HepG2 (cell line): ENCODE measurements at regions not wholly inside any gene's neighbourhood (a gene's known extent, or its start where the extent isn't known, plus 50 kb on each side); places are given as distances from the start of the nearest gene placed in this dataset.

Source experiments
- ATAC-seq: fragments of 200-7000 bp; cut with Tn5 transposase; 3 replicates; pipeline ENCODE4 v1.9.1; 2020; ENCODE audit warnings: mild to moderate bottlenecking, moderate library complexity
- BruUV-seq: library from RNA; stranded (reverse); fragments of 400-500 nt; replicated peaks from 2 replicates; lab custom pipeline; 2021; lab: Mats Ljungman, UMichigan
- CTCF ChIA-PET: fragments of 300-600 bp; formaldehyde crosslinking; extraction: SDS; loops from one replicate; lab custom pipeline; 2021; ENCODE audit warnings: low total read pairs, inconsistent platforms, low intra/inter-chr PET ratio; lab: Yijun Ruan, JAX
- POLR2A ChIA-PET: fragments of 350-600 bp; sonication (Branson Sonifier 250); formaldehyde crosslinking; loops from one replicate; lab custom pipeline; 2020; ENCODE audit warnings: antibody characterized with exemption, inconsistent platforms; lab: Yijun Ruan, JAX
- DNase-seq: peaks from one replicate; pipeline ENCODE4 v3.0.0-alpha.2; 2015; ENCODE audit warnings: low spot score
- FAIRE-seq: peaks from 3 replicates; lab custom pipeline; 2011; peaks lifted over from hg19 to GRCh38; lab: Jason Lieb, UNC
- H2AFZ ChIP-seq: one replicate; pipeline ENCODE4 v1.6.1; 2011; ENCODE audit warnings: low read length, inconsistent platforms
- H3K27ac ChIP-seq: fragments of 300-600 bp; 3 replicates; pipeline ENCODE4 v1.8.0; 2011; ENCODE audit warnings: mixed run types, mild to moderate bottlenecking, mixed read lengths, low read length, inconsistent platforms; ENCODE audit not compliant: insufficient read depth; ENCODE audit errors: extremely low read length
- H3K27me3 ChIP-seq, 2 experiments: fragments of 200-600 bp in 1 of 2; 2 replicates in 1 of 2; 3 replicates in 1 of 2; pipeline versions ENCODE4 v1.6.0 to v1.8.0; 2011; ENCODE audit warnings: low read length in 2 of 2, mild to moderate bottlenecking in 2 of 2, moderate library complexity in 2 of 2, inconsistent platforms in 1 of 2; ENCODE audit not compliant: insufficient read depth in 2 of 2, control insufficient read depth in 1 of 2
- H3K36me3 ChIP-seq, 2 experiments: fragments of 200-600 bp in 1 of 2; replicated peaks in 1 of 2; 2 replicates in 1 of 2; 3 replicates in 1 of 2; pipeline versions ENCODE4 v1.5.1 to v1.8.0; 2011; ENCODE audit warnings: low read length in 2 of 2, inconsistent platforms in 1 of 2; ENCODE audit not compliant: insufficient read depth in 2 of 2, control insufficient read depth in 1 of 2
- H3K4me1 ChIP-seq: 2 replicates; pipeline ENCODE4 v1.5.1; 2012; ENCODE audit warnings: low read length, inconsistent platforms; ENCODE audit not compliant: insufficient read depth
- H3K4me2 ChIP-seq: 2 replicates; pipeline ENCODE4 v1.6.0; 2011; ENCODE audit warnings: low read depth, low read length, inconsistent platforms
- H3K4me3 ChIP-seq, 3 experiments: fragments of 200-600 bp in 1 of 3; sonication (generic), shearing (Covaris generic) in 1 of 3; replicated peaks in 1 of 3; 2 replicates each; pipeline ENCODE4 v1.5.1; 2011 to 2016; ENCODE audit warnings: low read length in 3 of 3, inconsistent platforms in 2 of 3, low read depth in 2 of 3, mild to moderate bottlenecking in 2 of 3, control low read depth in 1 of 3, mixed read lengths in 1 of 3; ENCODE audit not compliant: insufficient read depth in 1 of 3
- H3K79me2 ChIP-seq: one replicate; pipeline ENCODE4 v1.6.1; 2011; ENCODE audit warnings: low read length, inconsistent platforms; ENCODE audit not compliant: insufficient read depth
- H3K9ac ChIP-seq: 2 replicates; pipeline ENCODE4 v1.6.0; 2011; ENCODE audit warnings: mild to moderate bottlenecking, low read depth, low read length, inconsistent platforms; ENCODE audit not compliant: insufficient read depth
- H3K9me3 ChIP-seq: 2 replicates; pipeline ENCODE4 v1.5.1; 2012; ENCODE audit warnings: mild to moderate bottlenecking, low read length
- H4K20me1 ChIP-seq: 2 replicates; pipeline ENCODE4 v1.6.0; 2011; ENCODE audit warnings: inconsistent platforms, mild to moderate bottlenecking, low read length, moderate library complexity; ENCODE audit not compliant: insufficient read depth
- ATF5 ChIP-seq: sonication (generic); formaldehyde crosslinking; IDR thresholded peaks from 2 replicates; pipeline ENCODE4 v1.4.0; 2020; ENCODE audit warnings: mild to moderate bottlenecking, low read depth, missing genetic modification reagents
- ESRRA ChIP-seq: sonication (generic); formaldehyde crosslinking; IDR thresholded peaks from 2 replicates; pipeline ENCODE4 v1.5.1; 2020; ENCODE audit warnings: mild to moderate bottlenecking, low read depth, missing genetic modification reagents
- LBX2 ChIP-seq: sonication (generic); formaldehyde crosslinking; IDR thresholded peaks from 2 replicates; pipeline ENCODE4 v1.5.0; 2020; ENCODE audit warnings: missing genetic modification reagents, mild to moderate bottlenecking, borderline replicate concordance
- MYNN ChIP-seq: sonication (generic); formaldehyde crosslinking; IDR thresholded peaks from 2 replicates; pipeline ENCODE4 v1.4.0; 2020; ENCODE audit warnings: mild to moderate bottlenecking, low read depth, missing genetic modification reagents
- NR1H2 ChIP-seq: sonication (generic); formaldehyde crosslinking; IDR thresholded peaks from 2 replicates; pipeline ENCODE4 v1.8.1; 2022; ENCODE audit warnings: low read depth, missing genetic modification reagents, borderline replicate concordance
- PTBP1 ChIP-seq: fragments of 200-400 bp; formaldehyde crosslinking; IDR thresholded peaks from 2 replicates; pipeline ENCODE4 v1.6.1; 2018; ENCODE audit warnings: low read length, low read depth; ENCODE audit not compliant: poor library complexity, severe bottlenecking
- RCOR2 ChIP-seq: IDR thresholded peaks from 2 replicates; pipeline ENCODE4 v1.6.1; 2016; ENCODE audit warnings: missing biosample characterization, missing genetic modification reagents
- REPIN1 ChIP-seq: sonication (generic); formaldehyde crosslinking; IDR thresholded peaks from 2 replicates; pipeline ENCODE4 v1.8.0; 2022; ENCODE audit warnings: missing genetic modification reagents, low read depth, mild to moderate bottlenecking, borderline replicate concordance
- SMC3 ChIP-seq: IDR thresholded peaks from 2 replicates; pipeline ENCODE4 v1.6.1; 2011; ENCODE audit warnings: low read length, improper control_type of control experiment
- YEATS2 ChIP-seq: sonication (generic); formaldehyde crosslinking; IDR thresholded peaks from 2 replicates; pipeline ENCODE4 v1.4.0; 2020; ENCODE audit warnings: missing genetic modification reagents, borderline replicate concordance
- ZNF276 ChIP-seq: sonication (generic); formaldehyde crosslinking; IDR thresholded peaks from 2 replicates; pipeline ENCODE4 v1.4.0; 2020; ENCODE audit warnings: mild to moderate bottlenecking, low read depth, missing genetic modification reagents
- ZNF512B ChIP-seq: sonication (generic); formaldehyde crosslinking; IDR thresholded peaks from 2 replicates; pipeline ENCODE4 v1.5.1; 2020; ENCODE audit warnings: missing genetic modification reagents, mild to moderate bottlenecking, borderline replicate concordance
- ZNF883 ChIP-seq: sonication (generic); formaldehyde crosslinking; IDR thresholded peaks from 2 replicates; pipeline ENCODE4 v1.5.1; 2020; ENCODE audit warnings: mild to moderate bottlenecking, missing genetic modification reagents; ENCODE audit errors: not compliant biosample characterization
- WGBS: methylation state at CpG from one replicate; pipeline ENCODE4 v1.1.6; 2017; ENCODE audit warnings: low lambda C conversion rate; 5-methylcytosine and 5-hydroxymethylcytosine counted together
- in situ Hi-C: cut with HindIII; loops from 2 replicates; pipeline ENCODE4 v1.10.0; 2017; ENCODE audit warnings: low pct_unique_long_range_greater_than_20kb; ENCODE audit not compliant: extremely low pct_ligation_motif_present
- intact Hi-C: fragments of 100-400 bp; cut with micrococcal nuclease; formaldehyde crosslinking; loops from one replicate; pipeline ENCODE4 v1.10.0; 2022; ENCODE audit not compliant: unreplicated experiment

- TF ChIP-seq REPIN1 (no peak), SMC3 (no peak), ESRRA (CRISPR knock-in tag) (no peak), PTBP1 (no peak), NR1H2 (CRISPR knock-in tag) (no peak), ATF5 (no peak), MYNN (no peak)
Measured at GRCh38 chr3:144296808-144297207, 325.2 kb downstream of the DIPK2A start (continued).

GRCh38 chr3:144301863-144302262 is 330.2 kb downstream of the DIPK2A start:
- FAIRE-seq (no peak), ATAC-seq (no peak), DNase-seq (no peak)
- ChIA-PET CTCF (no interaction called here), POLR2A (no interaction called here)
- BruUV-seq = no TSS peak
- intact Hi-C loops (no loop called here), in situ Hi-C loops (no loop called here)
- H2AFZ ChIP-seq = no peak overlapping the region
- no peaks in the 10 kb centered on the region for H3K79me2 ChIP-seq
- H3K27me3 ChIP-seq = no peaks in the 10 kb centered on the region
- H3K4me2 ChIP-seq = no peak overlapping the region
- peaks cover 56% of the 10 kb centered on the region for H3K9me3 ChIP-seq
- WGBS = 0% methylated on average over 1 of the region's 1 CpG
- no peak overlapping the region for H3K4me3 ChIP-seq
- no peaks in the 10 kb centered on the region for H3K4me1 ChIP-seq
- no peak overlapping the region for H3K27ac ChIP-seq
- H3K36me3 ChIP-seq = no peaks in the 10 kb centered on the region
- H3K9ac ChIP-seq = no peak overlapping the region
- H4K20me1 ChIP-seq = no peaks in the 10 kb centered on the region
- TF ChIP-seq ZNF276 (CRISPR knock-in tag) = no peak
- TF ChIP-seq ZNF512B = no peak
- no peak for TF ChIP-seq ZNF883 (CRISPR knock-in tag)
- no peak for TF ChIP-seq LBX2
- TF ChIP-seq YEATS2 = no peak
- TF ChIP-seq RCOR2 (CRISPR knock-in tag) = no peak
